Endothelial cell of umbilical vein (primary cell): ENCODE measurements at regions not wholly inside any gene's neighbourhood (a gene's known extent, or its start where the extent isn't known, plus 50 kb on each side); places are given as distances from the start of the nearest gene placed in this dataset.

Experiments used
- CTCF ChIP-seq, 2 donors: IDR thresholded peaks; 1 replicate in 1 of 2; 2 replicates in 1 of 2; pipeline ENCODE4 v1.5.1; 2011; ENCODE audit warnings: low read length in 2 of 2, mild to moderate bottlenecking in 2 of 2, moderate library complexity in 2 of 2, control low read depth in 1 of 2, inconsistent platforms in 1 of 2, low read depth in 1 of 2; ENCODE audit not compliant: insufficient read depth in 1 of 2; ENCODE audit errors: extremely low read depth in 1 of 2
- EZH2 ChIP-seq: IDR thresholded peaks from 2 replicates; pipeline ENCODE4 v1.6.1; 2012; ENCODE audit warnings: borderline replicate concordance, low read depth, mild to moderate bottlenecking, moderate library complexity, low read length, inconsistent platforms; ENCODE audit not compliant: severe bottlenecking
- FOS ChIP-seq: IDR thresholded peaks from 2 replicates; pipeline ENCODE4 v1.6.1; 2011; ENCODE audit warnings: mild to moderate bottlenecking, low read length, moderate library complexity, borderline replicate concordance; ENCODE audit not compliant: insufficient read depth
- JUN ChIP-seq: IDR thresholded peaks from 2 replicates; pipeline ENCODE4 v1.6.1; 2011; ENCODE audit warnings: borderline replicate concordance, low read depth; ENCODE audit not compliant: insufficient read length, insufficient read depth
- MAX ChIP-seq: IDR thresholded peaks from 2 replicates; pipeline ENCODE4 v1.6.1; 2011; ENCODE audit not compliant: insufficient read depth, insufficient read length
- MYC ChIP-seq: IDR thresholded peaks from one replicate; pipeline ENCODE4 v1.6.1; 2011; ENCODE audit warnings: mild to moderate bottlenecking, low read depth, low read length
- POLR2A ChIP-seq: IDR thresholded peaks from 2 replicates; pipeline ENCODE4 v1.6.1; 2012; ENCODE audit warnings: low read depth, mild to moderate bottlenecking, control low read depth, low read length
- POLR2AphosphoS5 ChIP-seq: IDR thresholded peaks from 2 replicates; pipeline ENCODE4 v1.6.1; 2012; ENCODE audit warnings: low read depth, mild to moderate bottlenecking, control low read depth, low read length, moderate library complexity; ENCODE audit not compliant: insufficient read depth

- TF ChIP-seq CTCF (IDR thresholded peaks at IDR 0.05; ENCODE audit: extremely low read depth in 1 of 2, insufficient read depth in 1 of 2, low read depth in 1 of 2, low read length in 2 of 2) (no peak), MAX (no peak), POLR2A (no peak), EZH2 (no peak), POLR2AphosphoS5 (no peak), MYC (no peak), FOS (no peak), JUN (no peak)
Observed at GRCh38 chr5:120901199-120901598, 437.1 kb downstream of the PRR16 start.
